ENCODE measurements at regions not wholly inside any gene's neighbourhood (a gene's known extent, or its start where the extent isn't known, plus 50 kb on each side); places are given as distances from the start of the nearest gene placed in this dataset.

GRCh38 chr4:107278791-107279483 is 242.8 kb upstream of the DKK2 start:
- 60% methylated on average over 1 of the region's 4 CpGs for WGBS (ENCODE audit: insufficient coverage, low lambda C conversion rate)
- Histone ChIP-seq H3K9me3 (ENCODE audit: control insufficient read depth, low read depth, low read length) (no peaks in the 10 kb centered on the region), H3K27ac (ENCODE audit: low read length) (no peak overlapping the region), H3K4me3 (ENCODE audit: low read length) (no peak overlapping the region), H3K36me3 (ENCODE audit: control insufficient read depth, insufficient read depth, low read length) (no peaks in the 10 kb centered on the region), H3K4me1 (ENCODE audit: control insufficient read depth, insufficient read depth, low read length) (no peaks in the 10 kb centered on the region), H3K27me3 (ENCODE audit: control insufficient read depth, insufficient read depth, low read length) (no peaks in the 10 kb centered on the region)
- no peak for DNase-seq

- Histone ChIP-seq H3K4me1 (ENCODE audit: control insufficient read depth, insufficient read depth, low read length) (no peaks in the 10 kb centered on the region), H3K4me3 (ENCODE audit: low read length) (no peak overlapping the region), H3K36me3 (ENCODE audit: control insufficient read depth, insufficient read depth, low read length) (no peaks in the 10 kb centered on the region), H3K27ac (ENCODE audit: low read length) (no peak overlapping the region), H3K27me3 (ENCODE audit: control insufficient read depth, insufficient read depth, low read length) (no peaks in the 10 kb centered on the region), H3K9me3 (ENCODE audit: control insufficient read depth, low read depth, low read length) (no peaks in the 10 kb centered on the region)
- DNase-seq = no peak
Observed at GRCh38 chr4:107276052-107276451, 239.9 kb upstream of the DKK2 start.

DNA sequence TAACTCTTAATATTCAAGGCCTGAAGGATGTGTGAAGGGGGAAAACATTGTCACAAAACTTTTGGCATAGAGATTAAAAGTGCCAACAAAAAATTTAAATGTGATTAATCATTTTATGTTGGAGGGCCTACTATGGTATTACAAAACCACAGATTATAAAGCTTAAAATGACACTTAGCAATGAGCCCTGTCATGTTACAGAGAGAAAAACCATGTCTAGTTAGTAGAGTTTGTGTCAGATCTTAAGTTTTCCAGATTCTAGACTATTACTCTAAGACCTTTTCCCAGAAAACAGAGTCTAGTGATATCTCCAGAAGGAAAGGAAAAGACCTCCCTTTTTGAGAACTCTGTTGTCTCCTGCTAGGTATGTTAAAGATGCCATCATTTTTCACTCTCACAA is 239.1 kb upstream of the DKK2 start:
- Histone ChIP-seq H3K27me3 (ENCODE audit: control insufficient read depth, insufficient read depth, low read length) (no peaks in the 10 kb centered on the region), H3K4me3 (ENCODE audit: low read length) (no peak overlapping the region), H3K36me3 (ENCODE audit: control insufficient read depth, insufficient read depth, low read length) (no peaks in the 10 kb centered on the region), H3K9me3 (ENCODE audit: control insufficient read depth, low read depth, low read length) (no peaks in the 10 kb centered on the region), H3K4me1 (ENCODE audit: control insufficient read depth, insufficient read depth, low read length) (no peaks in the 10 kb centered on the region), H3K27ac (ENCODE audit: low read length) (no peak overlapping the region)
- no peak for DNase-seq

- H3K27me3 ChIP-seq (ENCODE audit: control insufficient read depth, insufficient read depth, low read length) = no peaks in the 10 kb centered on the region
- WGBS (ENCODE audit: insufficient coverage, low lambda C conversion rate) = no CpG with 5 or more reads among the region's 3 CpGs
- no peaks in the 10 kb centered on the region for H3K36me3 ChIP-seq (ENCODE audit: control insufficient read depth, insufficient read depth, low read length)
- no peak overlapping the region for H3K4me3 ChIP-seq (ENCODE audit: low read length)
- H3K4me1 ChIP-seq (ENCODE audit: control insufficient read depth, insufficient read depth, low read length) = no peaks in the 10 kb centered on the region
- DNase-seq = no peak
- no peak overlapping the region for H3K27ac ChIP-seq (ENCODE audit: low read length)
- H3K9me3 ChIP-seq (ENCODE audit: control insufficient read depth, low read depth, low read length) = no peaks in the 10 kb centered on the region
Observed at GRCh38 chr4:107270614-107271013, 234.5 kb upstream of the DKK2 start.

- no peak overlapping the region for H3K4me3 ChIP-seq (ENCODE audit: low read length)
- no peaks in the 10 kb centered on the region for H3K36me3 ChIP-seq (ENCODE audit: control insufficient read depth, insufficient read depth, low read length)
- no peaks in the 10 kb centered on the region for H3K9me3 ChIP-seq (ENCODE audit: control insufficient read depth, low read depth, low read length)
- no peaks in the 10 kb centered on the region for H3K4me1 ChIP-seq (ENCODE audit: control insufficient read depth, insufficient read depth, low read length)
- no peak for DNase-seq
- H3K27me3 ChIP-seq (ENCODE audit: control insufficient read depth, insufficient read depth, low read length) = no peaks in the 10 kb centered on the region
- no peak overlapping the region for H3K27ac ChIP-seq (ENCODE audit: low read length)
- WGBS (ENCODE audit: insufficient coverage, low lambda C conversion rate) = no CpG with 5 or more reads among the region's 2 CpGs
Observed at GRCh38 chr4:107269175-107269574, 233.1 kb upstream of the DKK2 start.

DNA sequence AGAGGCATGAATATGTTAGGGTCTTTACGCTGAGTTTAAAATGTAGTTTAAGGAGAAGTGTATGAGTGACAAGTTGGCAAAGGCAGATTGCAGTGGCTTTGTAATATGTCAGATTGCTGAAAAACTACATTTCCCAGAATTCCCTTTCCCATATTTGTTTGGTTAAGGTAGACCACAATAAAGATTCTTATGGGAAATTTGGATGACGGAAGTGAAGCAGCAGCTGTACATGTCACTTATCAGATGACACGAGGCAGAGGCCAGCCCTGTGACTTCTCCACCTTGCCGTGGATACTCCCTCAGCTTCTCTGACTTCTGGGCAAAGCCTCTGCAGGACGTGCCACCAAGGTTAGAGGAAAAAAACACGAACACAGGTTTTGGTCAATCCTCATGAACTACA is 229.7 kb upstream of the DKK2 start:
- no peaks in the 10 kb centered on the region for H3K36me3 ChIP-seq (ENCODE audit: control insufficient read depth, insufficient read depth, low read length)
- no peaks in the 10 kb centered on the region for H3K27me3 ChIP-seq (ENCODE audit: control insufficient read depth, insufficient read depth, low read length)
- H3K27ac ChIP-seq (ENCODE audit: low read length) = no peak overlapping the region
- no peak for DNase-seq
- no peak overlapping the region for H3K4me3 ChIP-seq (ENCODE audit: low read length)
- no peaks in the 10 kb centered on the region for H3K9me3 ChIP-seq (ENCODE audit: control insufficient read depth, low read depth, low read length)
- no peaks in the 10 kb centered on the region for H3K4me1 ChIP-seq (ENCODE audit: control insufficient read depth, insufficient read depth, low read length)
- no CpG with 5 or more reads among the region's 6 CpGs for WGBS (ENCODE audit: insufficient coverage, low lambda C conversion rate)

GRCh38 chr4:107261241-107261874 is 225.2 kb upstream of the DKK2 start:
- WGBS (ENCODE audit: insufficient coverage, low lambda C conversion rate) = no CpG with 5 or more reads among the region's 3 CpGs

GRCh38 chr4:107258359-107258758 is 222.2 kb upstream of the DKK2 start:
- no peak for DNase-seq
- WGBS (ENCODE audit: insufficient coverage, low lambda C conversion rate) = no CpG with 5 or more reads among the region's 2 CpGs

More at GRCh38 chr4:107261241-107261874, 225.2 kb upstream of the DKK2 start:
- no peaks in the 10 kb centered on the region for H3K27me3 ChIP-seq (ENCODE audit: control insufficient read depth, insufficient read depth, low read length)
- H3K36me3 ChIP-seq (ENCODE audit: control insufficient read depth, insufficient read depth, low read length) = no peaks in the 10 kb centered on the region
- DNase-seq = no peak
- no peak overlapping the region for H3K27ac ChIP-seq (ENCODE audit: low read length)
- no peaks in the 10 kb centered on the region for H3K4me1 ChIP-seq (ENCODE audit: control insufficient read depth, insufficient read depth, low read length)
- H3K4me3 ChIP-seq (ENCODE audit: low read length) = no peak overlapping the region
- H3K9me3 ChIP-seq (ENCODE audit: control insufficient read depth, low read depth, low read length) = no peaks in the 10 kb centered on the region

GRCh38 chr4:107255596-107255995 is 219.5 kb upstream of the DKK2 start:
- H3K4me3 ChIP-seq (ENCODE audit: low read length) = no peak overlapping the region

More at GRCh38 chr4:107258359-107258758, 222.2 kb upstream of the DKK2 start:
- H3K27me3 ChIP-seq (ENCODE audit: control insufficient read depth, insufficient read depth, low read length) = no peaks in the 10 kb centered on the region
- no peaks in the 10 kb centered on the region for H3K4me1 ChIP-seq (ENCODE audit: control insufficient read depth, insufficient read depth, low read length)
- no peaks in the 10 kb centered on the region for H3K36me3 ChIP-seq (ENCODE audit: control insufficient read depth, insufficient read depth, low read length)
- H3K9me3 ChIP-seq (ENCODE audit: control insufficient read depth, low read depth, low read length) = no peaks in the 10 kb centered on the region
- H3K4me3 ChIP-seq (ENCODE audit: low read length) = no peak overlapping the region
- H3K27ac ChIP-seq (ENCODE audit: low read length) = no peak overlapping the region

GRCh38 chr4:107255114-107255513 is 219.0 kb upstream of the DKK2 start:
- DNase-seq = no peak
- Histone ChIP-seq H3K27ac (ENCODE audit: low read length) (no peak overlapping the region), H3K27me3 (ENCODE audit: control insufficient read depth, insufficient read depth, low read length) (no peaks in the 10 kb centered on the region), H3K9me3 (ENCODE audit: control insufficient read depth, low read depth, low read length) (no peaks in the 10 kb centered on the region), H3K4me3 (ENCODE audit: low read length) (no peak overlapping the region), H3K36me3 (ENCODE audit: control insufficient read depth, insufficient read depth, low read length) (no peaks in the 10 kb centered on the region), H3K4me1 (ENCODE audit: control insufficient read depth, insufficient read depth, low read length) (no peaks in the 10 kb centered on the region)
- no CpG with 5 or more reads among the region's 1 CpG for WGBS (ENCODE audit: insufficient coverage, low lambda C conversion rate)

More at GRCh38 chr4:107255596-107255995, 219.5 kb upstream of the DKK2 start:
- Histone ChIP-seq H3K36me3 (ENCODE audit: control insufficient read depth, insufficient read depth, low read length) (no peaks in the 10 kb centered on the region), H3K27ac (ENCODE audit: low read length) (no peak overlapping the region), H3K27me3 (ENCODE audit: control insufficient read depth, insufficient read depth, low read length) (no peaks in the 10 kb centered on the region), H3K9me3 (ENCODE audit: control insufficient read depth, low read depth, low read length) (no peaks in the 10 kb centered on the region), H3K4me1 (ENCODE audit: control insufficient read depth, insufficient read depth, low read length) (no peaks in the 10 kb centered on the region)
- DNase-seq = no peak
- 100% methylated on average over 1 of the region's 2 CpGs for WGBS (ENCODE audit: insufficient coverage, low lambda C conversion rate)

GRCh38 chr4:107253579-107254068 is 217.5 kb upstream of the DKK2 start:
- DNase-seq = no peak
- WGBS (ENCODE audit: insufficient coverage, low lambda C conversion rate) = 94% methylated on average over 2 of the region's 3 CpGs
- H3K9me3 ChIP-seq (ENCODE audit: control insufficient read depth, low read depth, low read length) = no peaks in the 10 kb centered on the region
- H3K4me3 ChIP-seq (ENCODE audit: low read length) = no peak overlapping the region
- H3K27me3 ChIP-seq (ENCODE audit: control insufficient read depth, insufficient read depth, low read length) = no peaks in the 10 kb centered on the region
- no peak overlapping the region for H3K27ac ChIP-seq (ENCODE audit: low read length)
- no peaks in the 10 kb centered on the region for H3K4me1 ChIP-seq (ENCODE audit: control insufficient read depth, insufficient read depth, low read length)
- H3K36me3 ChIP-seq (ENCODE audit: control insufficient read depth, insufficient read depth, low read length) = no peaks in the 10 kb centered on the region

Measured in large intestine (tissue), 3 donors.